NT2/D1 (cell line): ENCODE measurements at regions not wholly inside any gene's neighbourhood (a gene's known extent, or its start where the extent isn't known, plus 50 kb on each side); places are given as distances from the start of the nearest gene placed in this dataset.

ENCODE experiments used
- DNase-seq: peaks from one replicate; pipeline ENCODE4 v3.0.0-alpha.2; 2011; ENCODE audit warnings: low read depth, low spot score
- H3K27me3 ChIP-seq: 2 replicates; pipeline ENCODE4 v1.6.0; 2011; ENCODE audit warnings: mild to moderate bottlenecking; ENCODE audit not compliant: insufficient read length, insufficient read depth
- H3K36me3 ChIP-seq: 2 replicates; pipeline ENCODE4 v1.6.1; 2011; ENCODE audit warnings: mild to moderate bottlenecking, low read length, mixed read lengths; ENCODE audit not compliant: insufficient read depth, insufficient read length
- H3K4me1 ChIP-seq: 2 replicates; pipeline ENCODE4 v1.5.1; 2011; ENCODE audit not compliant: insufficient read depth, insufficient read length
- H3K4me3 ChIP-seq: 2 replicates; pipeline ENCODE4 v1.5.1; 2011; ENCODE audit warnings: low read depth; ENCODE audit not compliant: insufficient read length
- H3K9ac ChIP-seq: 2 replicates; pipeline ENCODE4 v1.6.0; 2011; ENCODE audit warnings: low read depth; ENCODE audit not compliant: insufficient read length
- H3K9me3 ChIP-seq: 2 replicates; pipeline ENCODE4 v1.5.1; 2011; ENCODE audit warnings: mild to moderate bottlenecking, low read length; ENCODE audit not compliant: insufficient read depth
- SUZ12 ChIP-seq: IDR thresholded peaks from 2 replicates; pipeline ENCODE4 v1.6.1; 2011; ENCODE audit not compliant: insufficient read length, insufficient read depth; ENCODE audit errors: extremely low read depth
- YY1 ChIP-seq: IDR thresholded peaks from 2 replicates; pipeline ENCODE4 v1.6.1; 2011; ENCODE audit not compliant: insufficient read length, insufficient read depth
- ZNF274 ChIP-seq: IDR thresholded peaks from 2 replicates; pipeline ENCODE4 v1.6.1; 2011; ENCODE audit warnings: mild to moderate bottlenecking, low read depth, low read length

- no peak for DNase-seq
- Histone ChIP-seq H3K36me3 (no peaks in the 10 kb centered on the region), H3K4me1 (no peaks in the 10 kb centered on the region), H3K9me3 (peaks cover 7% of the 10 kb centered on the region), H3K4me3 (no peak overlapping the region), H3K9ac (no peak overlapping the region), H3K27me3 (no peaks in the 10 kb centered on the region)
- no peak for TF ChIP-seq YY1
- TF ChIP-seq SUZ12, result no peak
- no peak for TF ChIP-seq ZNF274
Measured at GRCh38 chr4:132540268-132540667, 608.8 kb upstream of the PCDH10 start.

DNA sequence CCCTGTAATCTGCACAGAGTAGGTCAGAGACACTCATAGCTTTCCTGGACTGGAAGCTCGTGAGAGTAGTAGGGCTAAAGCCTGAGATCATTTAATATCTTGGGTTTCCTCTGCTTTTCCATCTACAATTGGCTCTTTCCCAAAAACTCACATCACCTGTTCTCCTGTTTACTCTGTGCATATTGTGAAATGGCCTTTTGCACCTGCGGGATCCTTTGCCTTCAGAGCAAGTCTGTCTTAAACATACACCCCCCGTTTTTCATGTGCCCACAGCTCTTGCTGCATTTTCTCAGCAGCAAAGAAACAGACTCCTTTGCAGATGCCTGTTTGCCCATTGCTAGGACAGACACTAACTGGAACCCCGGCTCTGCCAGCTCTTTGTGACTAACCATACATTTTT is 608.3 kb upstream of the PCDH10 start:
- H3K4me3 ChIP-seq, result no peak overlapping the region
- H3K4me1 ChIP-seq, result no peaks in the 10 kb centered on the region
- H3K36me3 ChIP-seq, result no peaks in the 10 kb centered on the region
- DNase-seq, result no peak
- H3K9ac ChIP-seq, result no peak overlapping the region
- TF ChIP-seq SUZ12 (no peak), ZNF274 (no peak), YY1 (no peak)
- peaks cover 7% of the 10 kb centered on the region for H3K9me3 ChIP-seq
- no peaks in the 10 kb centered on the region for H3K27me3 ChIP-seq

GRCh38 chr4:132542228-132542627 is 606.9 kb upstream of the PCDH10 start:
- DNase-seq, result no peak
- Histone ChIP-seq H3K4me1 (no peaks in the 10 kb centered on the region), H3K36me3 (no peaks in the 10 kb centered on the region), H3K27me3 (no peaks in the 10 kb centered on the region), H3K4me3 (no peak overlapping the region), H3K9me3 (peaks cover 7% of the 10 kb centered on the region), H3K9ac (no peak overlapping the region)
- TF ChIP-seq ZNF274, result no peak
- TF ChIP-seq YY1, result no peak
- TF ChIP-seq SUZ12, result no peak

- no peak for TF ChIP-seq SUZ12
- TF ChIP-seq ZNF274, result no peak
- no peak for TF ChIP-seq YY1
- Histone ChIP-seq H3K9me3 (peaks cover 7% of the 10 kb centered on the region), H3K4me3 (no peak overlapping the region), H3K27me3 (no peaks in the 10 kb centered on the region), H3K4me1 (no peaks in the 10 kb centered on the region), H3K9ac (no peak overlapping the region), H3K36me3 (no peaks in the 10 kb centered on the region)
- DNase-seq, result no peak
Measured at GRCh38 chr4:132548463-132548862, 600.6 kb upstream of the PCDH10 start.

GRCh38 chr4:132556316-132556715 is 592.8 kb upstream of the PCDH10 start:
- Histone ChIP-seq H3K9me3 (no peaks in the 10 kb centered on the region), H3K27me3 (no peaks in the 10 kb centered on the region), H3K4me3 (no peak overlapping the region), H3K9ac (no peak overlapping the region), H3K36me3 (no peaks in the 10 kb centered on the region), H3K4me1 (no peaks in the 10 kb centered on the region)
- TF ChIP-seq YY1, result no peak
- no peak for DNase-seq

DNA sequence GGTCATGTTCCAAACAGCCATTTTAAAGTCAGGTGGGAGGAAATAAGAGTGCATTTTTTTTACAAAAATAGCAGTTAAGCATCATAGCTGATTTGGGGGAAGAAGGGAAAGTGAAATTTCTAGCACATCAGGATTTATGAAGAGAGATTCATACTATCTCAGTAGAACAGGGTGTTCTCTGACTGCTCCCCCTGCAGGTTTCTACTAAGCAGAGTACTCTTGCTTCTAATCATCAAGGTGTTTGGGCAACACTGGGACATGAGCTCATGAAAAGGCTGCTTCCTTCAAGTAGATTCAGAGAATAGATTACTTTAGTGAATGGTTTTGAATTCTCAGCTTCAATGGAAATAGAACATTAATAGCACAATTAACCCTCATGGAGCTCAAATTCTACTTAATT is 591.4 kb upstream of the PCDH10 start:
- Histone ChIP-seq H3K27me3 (no peaks in the 10 kb centered on the region), H3K4me1 (no peaks in the 10 kb centered on the region), H3K9ac (no peak overlapping the region), H3K4me3 (no peak overlapping the region), H3K36me3 (no peaks in the 10 kb centered on the region), H3K9me3 (no peaks in the 10 kb centered on the region)
- no peak for TF ChIP-seq ZNF274
- no peak for TF ChIP-seq SUZ12
- TF ChIP-seq YY1, result no peak
- DNase-seq, result no peak

GRCh38 chr4:132564920-132565319 is 584.2 kb upstream of the PCDH10 start:
- H3K36me3 ChIP-seq, result no peaks in the 10 kb centered on the region
- H3K4me1 ChIP-seq, result no peaks in the 10 kb centered on the region
- no peaks in the 10 kb centered on the region for H3K27me3 ChIP-seq
- H3K9me3 ChIP-seq, result no peaks in the 10 kb centered on the region
- no peak for DNase-seq
- no peak overlapping the region for H3K4me3 ChIP-seq
- TF ChIP-seq YY1 (no peak), ZNF274 (no peak), SUZ12 (no peak)
- no peak overlapping the region for H3K9ac ChIP-seq

GRCh38 chr4:132565542-132565941 is 583.6 kb upstream of the PCDH10 start:
- no peak overlapping the region for H3K4me3 ChIP-seq
- H3K9ac ChIP-seq, result no peak overlapping the region
- DNase-seq, result no peak
- no peaks in the 10 kb centered on the region for H3K9me3 ChIP-seq
- H3K27me3 ChIP-seq, result no peaks in the 10 kb centered on the region
- no peak for TF ChIP-seq YY1
- no peak for TF ChIP-seq ZNF274
- no peak for TF ChIP-seq SUZ12
- no peaks in the 10 kb centered on the region for H3K4me1 ChIP-seq
- no peaks in the 10 kb centered on the region for H3K36me3 ChIP-seq
